GM20000 (cell line): ENCODE measurements at regions not wholly inside any gene's neighbourhood (a gene's known extent, or its start where the extent isn't known, plus 50 kb on each side); places are given as distances from the start of the nearest gene placed in this dataset.

Source experiments
- DNase-seq: peaks from one replicate; pipeline ENCODE4 v3.0.0; 2012; ENCODE audit warnings: low spot score
- TF ChIP-seq, protein P1 (sequence below): IDR thresholded peaks from 2 replicates; pipeline ENCODE4 v1.5.1; 2012; ENCODE audit warnings: mild to moderate bottlenecking, control low read depth; ENCODE audit errors: extremely low read depth, missing control alignments

DNA sequence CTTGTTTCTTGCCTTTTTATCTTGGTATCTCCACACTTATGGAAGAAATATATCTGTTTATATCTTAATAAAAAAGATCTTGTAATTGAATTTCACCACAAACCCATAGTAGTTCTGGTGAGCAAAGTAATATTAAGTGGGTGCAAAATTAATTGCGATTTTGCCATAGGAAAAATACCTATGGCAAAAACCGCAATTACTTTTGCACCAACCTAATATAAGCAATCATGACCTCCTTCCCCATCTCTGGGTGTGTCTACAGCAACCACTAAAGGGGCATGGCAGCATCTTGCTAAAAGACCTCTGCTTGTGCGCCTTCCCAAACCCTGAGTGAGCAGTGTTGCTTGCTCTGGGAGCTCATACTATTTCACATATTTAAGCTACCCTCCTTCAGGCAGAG is 124.2 kb upstream of the GUCY1A1 start:
- TF ChIP-seq, protein P1, sequence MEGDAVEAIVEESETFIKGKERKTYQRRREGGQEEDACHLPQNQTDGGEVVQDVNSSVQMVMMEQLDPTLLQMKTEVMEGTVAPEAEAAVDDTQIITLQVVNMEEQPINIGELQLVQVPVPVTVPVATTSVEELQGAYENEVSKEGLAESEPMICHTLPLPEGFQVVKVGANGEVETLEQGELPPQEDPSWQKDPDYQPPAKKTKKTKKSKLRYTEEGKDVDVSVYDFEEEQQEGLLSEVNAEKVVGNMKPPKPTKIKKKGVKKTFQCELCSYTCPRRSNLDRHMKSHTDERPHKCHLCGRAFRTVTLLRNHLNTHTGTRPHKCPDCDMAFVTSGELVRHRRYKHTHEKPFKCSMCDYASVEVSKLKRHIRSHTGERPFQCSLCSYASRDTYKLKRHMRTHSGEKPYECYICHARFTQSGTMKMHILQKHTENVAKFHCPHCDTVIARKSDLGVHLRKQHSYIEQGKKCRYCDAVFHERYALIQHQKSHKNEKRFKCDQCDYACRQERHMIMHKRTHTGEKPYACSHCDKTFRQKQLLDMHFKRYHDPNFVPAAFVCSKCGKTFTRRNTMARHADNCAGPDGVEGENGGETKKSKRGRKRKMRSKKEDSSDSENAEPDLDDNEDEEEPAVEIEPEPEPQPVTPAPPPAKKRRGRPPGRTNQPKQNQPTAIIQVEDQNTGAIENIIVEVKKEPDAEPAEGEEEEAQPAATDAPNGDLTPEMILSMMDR, result no peak
- no peak for DNase-seq

DNA sequence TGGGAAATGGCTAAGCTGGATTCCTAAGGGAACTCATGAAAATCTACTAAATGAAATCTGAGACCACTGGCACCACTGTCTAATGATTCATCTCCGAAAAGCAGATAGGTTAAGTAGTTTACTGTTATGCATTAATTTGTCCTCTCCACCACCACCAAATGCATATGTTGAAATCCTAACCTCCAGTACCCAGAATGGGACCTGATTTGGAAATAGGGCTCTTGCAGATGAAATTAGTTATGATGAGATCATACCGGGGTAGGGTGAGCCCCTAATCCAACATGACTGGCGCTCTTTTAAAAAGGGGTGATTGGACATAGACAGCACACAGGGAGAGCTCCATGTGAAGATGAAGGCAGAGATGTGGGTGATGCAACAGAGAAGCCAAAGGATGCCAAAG is 124.9 kb upstream of the GUCY1A1 start:
- DNase-seq, result no peak
- TF ChIP-seq, protein P1, result no peak

DNA sequence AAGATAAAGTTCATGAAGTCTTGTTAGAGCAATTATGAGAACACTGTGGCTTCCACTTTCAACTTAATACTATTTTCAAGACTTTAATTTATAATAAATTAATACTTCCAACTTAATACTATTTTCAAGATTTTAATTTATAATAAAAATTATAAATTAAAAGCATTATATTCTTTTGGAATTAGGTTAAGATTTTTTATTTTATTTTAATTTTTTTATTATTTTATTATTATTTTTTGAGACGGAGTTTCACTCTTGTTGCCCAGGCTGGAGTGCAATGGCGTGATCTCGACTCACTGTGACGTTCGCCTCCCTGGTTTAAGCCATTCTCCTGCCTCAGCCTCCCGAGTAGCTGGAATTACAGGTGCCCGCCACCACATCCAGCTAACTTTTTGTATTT is 126.0 kb upstream of the GUCY1A1 start:
- TF ChIP-seq, protein P1, result no peak
- DNase-seq, result no peak

DNA sequence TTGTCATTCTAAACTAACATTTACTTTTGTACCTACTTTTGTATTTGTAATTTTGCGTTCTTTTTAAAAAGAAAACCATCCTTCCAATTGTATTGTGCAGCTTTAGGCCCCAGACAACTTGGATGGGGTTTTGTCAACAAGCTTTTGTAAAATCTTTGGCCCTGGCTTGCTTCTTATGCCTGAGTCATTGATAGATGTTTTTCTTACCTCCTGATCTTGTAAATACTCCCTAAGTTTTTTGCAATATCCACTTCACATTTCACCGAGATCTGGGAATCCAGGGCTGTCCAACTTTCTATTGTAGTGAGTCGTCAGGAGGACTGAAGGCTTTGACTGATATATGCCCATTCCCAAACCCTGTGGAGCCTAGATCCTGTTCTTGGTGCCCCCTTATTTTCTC is 126.9 kb upstream of the GUCY1A1 start:
- DNase-seq, result no peak
- TF ChIP-seq, protein P1, result no peak

DNA sequence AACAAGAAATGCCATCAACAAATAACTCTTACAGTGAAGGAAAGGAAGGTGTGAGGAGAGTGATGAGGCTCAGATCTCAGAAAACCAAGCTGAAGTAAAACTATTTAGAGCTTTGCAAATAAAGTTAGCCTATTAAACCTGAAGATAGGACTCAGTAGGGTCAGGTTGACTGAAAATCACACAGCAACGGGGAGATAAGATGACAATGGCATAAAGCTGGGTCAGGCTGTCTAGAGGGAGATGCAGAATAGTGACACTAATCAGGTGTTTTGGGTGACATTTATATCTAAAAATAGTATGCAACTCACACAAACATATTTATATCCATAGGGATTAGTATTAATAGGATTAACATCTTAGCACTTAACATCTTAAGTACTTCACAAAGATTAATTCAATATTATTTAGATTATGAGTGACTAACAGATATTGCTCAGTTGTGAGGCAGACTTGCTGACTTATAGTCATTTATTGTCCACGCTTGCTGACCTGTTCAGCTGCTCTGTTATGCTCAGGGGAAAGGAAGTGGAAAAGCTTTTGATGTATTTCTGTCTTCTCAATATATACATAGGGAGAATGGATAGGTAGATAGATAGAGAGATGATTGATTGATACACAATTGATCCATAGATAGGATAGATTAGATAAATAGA is 130.7 kb upstream of the GUCY1A1 start:
- TF ChIP-seq, protein P1, result no peak
- no peak for DNase-seq

DNA sequence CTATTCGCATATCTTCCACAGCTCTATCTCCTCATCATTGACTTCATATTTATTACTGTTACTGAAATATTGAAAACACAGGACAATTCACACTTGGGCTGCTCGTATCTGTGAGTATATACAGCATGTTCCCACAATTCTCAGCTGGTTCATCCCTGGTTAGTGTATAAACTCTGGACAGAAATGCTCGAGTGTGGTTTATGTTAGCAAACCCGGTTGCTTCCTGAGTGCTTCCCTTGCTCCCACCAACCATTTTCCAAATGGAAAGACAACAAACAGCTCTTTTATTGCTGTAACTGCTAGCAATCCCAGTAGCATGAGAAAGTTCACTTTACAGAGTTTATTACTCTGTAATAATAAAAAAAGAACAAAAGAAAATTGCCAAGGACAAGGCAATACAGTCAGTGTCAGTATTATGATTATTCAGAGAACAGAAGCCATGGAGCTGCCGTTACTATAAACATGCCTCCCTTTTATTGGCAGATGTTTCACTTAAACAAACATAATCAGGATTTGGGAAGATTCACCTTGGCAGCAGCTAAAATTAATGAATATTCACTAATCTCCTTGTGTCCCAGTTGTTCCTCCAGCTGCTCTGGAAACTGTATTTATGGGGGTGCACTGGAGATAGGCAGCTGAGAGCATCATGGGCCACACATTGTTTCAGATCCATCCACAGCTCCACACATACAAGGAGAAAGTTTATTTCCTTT is 134.1 kb upstream of the GUCY1A1 start:
- DNase-seq, result no peak
- TF ChIP-seq, protein P1, result no peak

DNA sequence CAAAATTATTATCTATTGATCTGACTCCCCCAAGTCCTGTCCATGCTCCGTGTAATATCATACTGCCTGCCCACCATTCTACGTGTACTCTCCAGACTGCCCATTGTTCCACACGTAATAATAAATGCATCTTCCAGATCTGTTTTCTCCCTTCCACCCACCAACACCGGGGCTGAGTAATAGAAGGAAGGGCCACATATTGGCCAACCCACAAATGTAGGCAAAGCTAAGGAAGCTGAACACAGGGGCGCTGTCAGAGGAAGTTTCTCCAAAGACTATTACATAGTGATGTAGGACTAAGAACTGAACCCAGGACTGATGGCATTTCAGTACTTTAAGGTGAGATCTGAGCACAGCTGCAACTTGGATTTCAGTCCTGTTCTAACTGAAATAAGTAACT is 135.8 kb upstream of the GUCY1A1 start:
- DNase-seq, result no peak
- TF ChIP-seq, protein P1, result no peak
